Prostate gland (tissue), 2 donors: ENCODE measurements at regions not wholly inside any gene's neighbourhood (a gene's known extent, or its start where the extent isn't known, plus 50 kb on each side); places are given as distances from the start of the nearest gene placed in this dataset.

Source experiments
- CTCF ChIP-seq, 4 experiments: fragments of 200-600 bp in 2 of 4; fragments of 450-650 bp in 2 of 4; sonication (generic) in 2 of 4; IDR thresholded peaks; 1 replicate in 3 of 4; 2 replicates in 1 of 4; pipeline ENCODE4 v1.5.1; 2016 to 2019; ENCODE audit warnings: antibody characterized with exemption in 4 of 4, mild to moderate bottlenecking in 2 of 4, moderate library complexity in 2 of 4
- POLR2A ChIP-seq: fragments of 450-650 bp; IDR thresholded peaks from one replicate; pipeline ENCODE4 v1.6.1; 2016; ENCODE audit warnings: antibody characterized with exemption, mild to moderate bottlenecking

DNA sequence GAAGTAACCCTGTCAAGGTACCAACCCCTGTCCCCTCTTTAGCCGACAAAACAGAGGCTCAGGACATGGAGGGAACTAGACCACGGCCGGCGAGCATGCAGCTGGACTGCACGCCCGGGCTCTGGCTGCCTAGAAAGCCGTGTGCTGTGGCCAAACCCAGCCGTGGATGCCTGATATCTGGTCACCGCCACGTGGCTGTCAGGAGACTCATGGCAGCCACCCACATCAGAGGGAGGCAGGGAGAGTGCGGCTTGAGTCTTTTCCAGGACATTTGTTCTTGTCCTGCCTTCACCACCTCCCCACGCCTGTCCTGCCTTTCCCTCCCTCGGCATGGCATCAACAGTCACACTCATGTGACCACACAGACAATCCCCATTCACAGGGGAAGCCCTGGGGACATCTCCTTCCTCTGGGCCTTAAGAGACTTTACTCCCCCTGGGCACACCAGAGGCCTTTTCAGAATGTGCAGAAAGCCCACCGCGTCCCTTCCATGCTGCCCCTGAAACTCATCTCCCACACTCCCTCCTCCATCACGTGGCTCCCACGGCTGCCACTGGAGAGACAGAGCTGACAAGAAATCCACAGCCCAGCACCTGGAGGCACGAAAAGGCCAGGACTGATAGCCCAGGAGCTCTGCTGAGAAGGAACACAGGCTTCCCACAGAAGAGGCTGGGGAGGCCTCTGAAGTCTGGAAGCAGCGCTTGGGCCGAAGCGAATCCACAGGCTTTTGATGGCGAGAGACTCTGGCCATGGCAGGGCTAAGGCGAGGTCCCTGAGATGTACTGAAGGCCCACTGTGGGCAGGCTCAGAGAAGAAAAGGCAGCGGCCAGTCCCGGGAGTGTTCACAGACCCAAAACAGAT is 71.2 kb upstream of the IQSEC1 start:
- TF ChIP-seq POLR2A (no peak), CTCF (IDR thresholded peaks at IDR 0.05) (no peak)
